ENCODE measurements at regions not wholly inside any gene's neighbourhood (a gene's known extent, or its start where the extent isn't known, plus 50 kb on each side); places are given as distances from the start of the nearest gene placed in this dataset.
"Not testable (repeated sequence)": the region's sequence is repeated elsewhere in the genome, so short reads cannot be mapped to it uniquely, and the experiment has no call there.

- in situ Hi-C loops (cut with HindIII; ENCODE audit: low pct_ligation_motif_present, low sequenced_read_pairs), result no loop called here
- Histone ChIP-seq H3K36me3 (replicated peaks) (no peaks in the 10 kb centered on the region), H3K4me3 (ENCODE audit: low read depth, low read length) (no peak overlapping the region), H3K27ac (no peak overlapping the region), H3K27me3 (replicated peaks) (peaks cover 2% of the 10 kb centered on the region)
- DNase-seq, result no peak
- TF ChIP-seq CTCF (IDR thresholded peaks at IDR 0.05; ENCODE audit: low read depth, low read length, missing control alignments), result no peak
These were observed 474.4 kb downstream of the CD83 start for GRCh38 chr6:14591998-14592397.

GRCh38 chr6:14593286-14593685 is 475.7 kb downstream of the CD83 start:
- Histone ChIP-seq H3K27me3 (replicated peaks) (peaks cover 2% of the 10 kb centered on the region), H3K36me3 (replicated peaks) (no peaks in the 10 kb centered on the region), H3K27ac (no peak overlapping the region), H3K4me3 (ENCODE audit: low read depth, low read length) (no peak overlapping the region)
- in situ Hi-C loops (cut with HindIII; ENCODE audit: low pct_ligation_motif_present, low sequenced_read_pairs), result no loop called here
- TF ChIP-seq CTCF (IDR thresholded peaks at IDR 0.05; ENCODE audit: low read depth, low read length, missing control alignments), result no peak
- no peak for DNase-seq

- no peaks in the 10 kb centered on the region for H3K36me3 ChIP-seq (replicated peaks)
- no peak for DNase-seq
- TF ChIP-seq CTCF (IDR thresholded peaks at IDR 0.05; ENCODE audit: low read depth, low read length, missing control alignments), result no peak
- in situ Hi-C loops (cut with HindIII; ENCODE audit: low pct_ligation_motif_present, low sequenced_read_pairs), result no loop called here
- no peaks in the 10 kb centered on the region for H3K27me3 ChIP-seq (replicated peaks)
- H3K27ac ChIP-seq, result no peak overlapping the region
- H3K4me3 ChIP-seq (ENCODE audit: low read depth, low read length), result no peak overlapping the region
These were observed 478.2 kb downstream of the CD83 start for GRCh38 chr6:14595751-14596150.

GRCh38 chr6:14596410-14596809 is 478.8 kb downstream of the CD83 start:
- no peaks in the 10 kb centered on the region for H3K27me3 ChIP-seq (replicated peaks)
- in situ Hi-C loops (cut with HindIII; ENCODE audit: low pct_ligation_motif_present, low sequenced_read_pairs), result no loop called here
- TF ChIP-seq CTCF (IDR thresholded peaks at IDR 0.05; ENCODE audit: low read depth, low read length, missing control alignments), result no peak
- no peak overlapping the region for H3K4me3 ChIP-seq (ENCODE audit: low read depth, low read length)
- no peaks in the 10 kb centered on the region for H3K36me3 ChIP-seq (replicated peaks)
- no peak overlapping the region for H3K27ac ChIP-seq
- peak; percentile 83 for DNase-seq

GRCh38 chr6:14597090-14597489 is 479.5 kb downstream of the CD83 start:
- in situ Hi-C loops (cut with HindIII; ENCODE audit: low pct_ligation_motif_present, low sequenced_read_pairs), result no loop called here
- no peak for TF ChIP-seq CTCF (IDR thresholded peaks at IDR 0.05; ENCODE audit: low read depth, low read length, missing control alignments)
- no peak overlapping the region for H3K27ac ChIP-seq

GRCh38 chr6:14598017-14598864 is 480.7 kb downstream of the CD83 start:
- H3K4me3 ChIP-seq (ENCODE audit: low read depth, low read length), result no peak overlapping the region
- no peak for DNase-seq
- TF ChIP-seq CTCF (IDR thresholded peaks at IDR 0.05; ENCODE audit: low read depth, low read length, missing control alignments), result no peak
- no peak overlapping the region for H3K27ac ChIP-seq
- no peaks in the 10 kb centered on the region for H3K27me3 ChIP-seq (replicated peaks)
- H3K36me3 ChIP-seq (replicated peaks), result no peaks in the 10 kb centered on the region
- in situ Hi-C loops (cut with HindIII; ENCODE audit: low pct_ligation_motif_present, low sequenced_read_pairs), result no loop called here

More at GRCh38 chr6:14597090-14597489, 479.5 kb downstream of the CD83 start:
- no peak for DNase-seq
- H3K27me3 ChIP-seq (replicated peaks), result no peaks in the 10 kb centered on the region
- H3K36me3 ChIP-seq (replicated peaks), result no peaks in the 10 kb centered on the region
- no peak overlapping the region for H3K4me3 ChIP-seq (ENCODE audit: low read depth, low read length)

GRCh38 chr6:14600306-14600705 is 482.7 kb downstream of the CD83 start:
- DNase-seq; H3K27ac ChIP-seq; H3K36me3 ChIP-seq (replicated peaks); in situ Hi-C loops (cut with HindIII; ENCODE audit: low pct_ligation_motif_present, low sequenced_read_pairs); H3K4me3 ChIP-seq (ENCODE audit: low read depth, low read length); H3K27me3 ChIP-seq (replicated peaks): not testable (repeated sequence)
